Activated naive CD4-positive, alpha-beta T cell treated with anti-CD3 and anti-CD28 coated beads for 36 hours (primary cell): ENCODE measurements at regions not wholly inside any gene's neighbourhood (a gene's known extent, or its start where the extent isn't known, plus 50 kb on each side); places are given as distances from the start of the nearest gene placed in this dataset.

Source experiments
- CTCF ChIA-PET: fragments of 350-600 bp; sonication (Branson Sonifier 250); formaldehyde crosslinking; loops from one replicate; lab custom pipeline; 2021; ENCODE audit warnings: antibody characterized with exemption; lab: Charles Lee
- DNase-seq: peaks from one replicate; pipeline ENCODE4 v3.0.0-alpha.2; 2020
- H3K27ac Mint-ChIP-seq: one replicate; pipeline ENCODE4 v1.8.0; 2021; ENCODE audit warnings: mild to moderate bottlenecking, mixed read lengths
- H3K27me3 Mint-ChIP-seq: one replicate; pipeline ENCODE4 v1.8.0; 2021; ENCODE audit warnings: low read depth, mixed read lengths
- H3K36me3 Mint-ChIP-seq: one replicate; pipeline ENCODE4 v1.8.0; 2021; ENCODE audit warnings: low read depth, mixed read lengths
- H3K4me1 Mint-ChIP-seq: one replicate; pipeline ENCODE4 v1.8.0; 2021; ENCODE audit warnings: low read depth, mixed read lengths
- H3K4me3 Mint-ChIP-seq: one replicate; pipeline ENCODE4 v1.8.0; 2021; ENCODE audit warnings: mild to moderate bottlenecking, moderate library complexity, mixed read lengths
- H3K9me3 Mint-ChIP-seq: one replicate; pipeline ENCODE4 v1.8.0; 2021; ENCODE audit warnings: mixed read lengths
- intact Hi-C: fragments of 100-400 bp; cut with micrococcal nuclease; formaldehyde crosslinking; loops from one replicate; pipeline ENCODE4 v1.15.1; 2023

DNA sequence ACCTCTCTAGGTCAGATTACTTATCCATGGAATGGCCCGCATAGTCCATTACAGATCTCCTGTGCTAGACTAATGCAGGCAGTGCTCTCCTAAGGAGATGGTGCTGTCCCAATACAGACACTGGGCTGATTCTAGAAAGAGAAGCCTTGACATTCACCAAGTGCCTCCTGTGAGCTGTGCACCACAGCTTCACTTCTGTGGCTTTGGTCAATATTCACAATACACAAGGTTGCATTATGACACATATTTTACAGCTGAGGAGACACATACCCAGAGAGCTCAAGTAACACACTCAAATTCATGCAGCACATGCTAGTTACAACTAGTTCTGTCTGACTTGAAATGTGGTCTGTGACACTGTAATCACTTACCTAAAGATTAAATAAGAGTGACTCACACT, 59.4 kb upstream of the LRRC8B start:
- Mint-ChIP-seq H3K4me1 (peaks cover 17% of the 10 kb centered on the region), H3K4me3 (no peak overlapping the region), H3K9me3 (no peaks in the 10 kb centered on the region), H3K27ac (no peak overlapping the region), H3K27me3 (peaks cover 29% of the 10 kb centered on the region), H3K36me3 (no peaks in the 10 kb centered on the region)
- CTCF ChIA-PET = no interaction called here
- intact Hi-C loops = no loop called here
- peak; percentile 43 for DNase-seq

DNA sequence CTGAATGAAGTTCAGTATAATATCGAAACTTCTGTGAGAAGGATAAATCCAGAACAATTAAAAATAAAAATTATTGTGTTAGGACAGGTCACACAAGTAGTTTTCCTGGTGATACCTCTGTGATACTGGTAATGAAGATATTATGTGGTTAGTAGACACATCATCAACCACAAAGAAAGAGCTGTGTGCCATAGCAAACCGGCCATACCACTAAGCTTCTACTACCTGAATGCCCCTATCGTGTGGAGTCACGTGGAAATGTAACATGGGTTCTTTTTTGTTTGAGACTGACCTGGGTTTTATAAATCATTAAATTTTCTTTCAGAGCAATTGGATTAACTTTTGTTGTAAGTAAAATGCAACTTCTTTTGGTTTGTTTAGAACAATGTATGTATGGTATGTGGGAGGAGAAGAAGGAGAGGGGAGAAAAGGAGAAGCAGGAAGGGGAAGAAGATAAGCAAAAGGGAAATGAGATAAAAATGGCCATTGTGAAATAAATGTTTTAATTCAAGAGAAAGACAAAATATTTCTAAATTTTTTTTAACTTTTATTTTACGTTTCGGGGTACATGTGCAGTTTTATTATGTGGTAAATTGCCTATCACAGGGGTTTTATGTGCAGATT, 58.2 kb upstream of the LRRC8B start:
- no peak overlapping the region for H3K4me3 Mint-ChIP-seq
- peaks cover 17% of the 10 kb centered on the region for H3K4me1 Mint-ChIP-seq
- H3K27ac Mint-ChIP-seq = no peak overlapping the region
- H3K27me3 Mint-ChIP-seq = peaks cover 20% of the 10 kb centered on the region
- intact Hi-C loops = no loop called here
- no peak for DNase-seq
- H3K36me3 Mint-ChIP-seq = no peaks in the 10 kb centered on the region
- CTCF ChIA-PET = no interaction called here
- H3K9me3 Mint-ChIP-seq = no peaks in the 10 kb centered on the region

DNA sequence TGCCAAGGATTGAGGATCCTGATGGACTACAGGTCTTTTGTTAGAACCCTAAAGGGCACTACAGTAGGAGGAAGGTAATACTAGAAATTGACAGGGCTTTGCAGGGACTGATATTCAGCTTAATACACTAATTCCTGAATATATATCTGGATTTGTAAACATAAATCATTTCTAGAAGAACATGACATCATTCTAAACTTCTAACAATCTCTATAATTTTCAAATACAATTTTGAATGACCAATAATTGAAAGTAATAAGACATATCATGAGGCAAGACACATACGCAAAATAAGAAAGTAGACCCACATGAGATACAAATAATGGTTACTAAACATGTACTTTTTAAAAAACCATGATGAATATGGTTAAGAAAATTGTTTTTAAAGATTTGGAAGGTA, 52.4 kb upstream of the LRRC8B start:
- Mint-ChIP-seq H3K36me3 (peaks cover 3% of the 10 kb centered on the region), H3K4me1 (peaks cover 2% of the 10 kb centered on the region), H3K27me3 (no peaks in the 10 kb centered on the region), H3K4me3 (no peak overlapping the region), H3K9me3 (peaks cover 12% of the 10 kb centered on the region), H3K27ac (no peak overlapping the region)
- CTCF ChIA-PET = interaction anchor here (0.7 to 2.0 kb wide), 2 partner anchors 12 to 17 kb away, joined by 4 to 12 read pairs; no protein-coding TSS in a partner anchor
- DNase-seq = no peak
- intact Hi-C loops = no loop called here

DNA sequence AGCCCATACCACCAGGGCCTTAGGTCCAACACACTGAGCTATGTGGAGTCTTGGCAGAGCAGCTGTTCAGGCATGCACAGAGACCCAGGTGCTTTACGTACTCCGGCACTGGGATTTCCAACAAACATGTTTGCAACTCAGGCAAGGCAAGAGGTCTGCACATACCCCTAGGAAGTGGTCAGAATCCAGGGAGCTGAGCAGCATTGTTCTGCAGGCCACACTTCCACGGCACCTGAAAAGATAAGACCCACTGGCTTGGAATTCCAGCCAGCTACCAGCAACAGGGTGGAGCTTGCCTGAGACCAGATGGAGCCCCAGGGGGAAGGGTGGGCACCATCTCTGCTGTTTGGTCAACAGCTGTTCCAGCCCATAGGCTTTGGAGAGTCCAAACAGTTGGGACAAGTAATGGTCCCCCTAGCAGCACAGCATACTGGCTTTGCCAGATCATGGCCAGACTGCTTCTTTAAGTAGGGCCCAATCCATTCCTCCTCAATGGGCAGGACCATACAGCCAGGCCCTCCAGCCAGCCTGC, 51.7 kb upstream of the LRRC8B start:
- no peak for DNase-seq
- peaks cover 2% of the 10 kb centered on the region for H3K4me1 Mint-ChIP-seq
- H3K27ac Mint-ChIP-seq = no peak overlapping the region
- CTCF ChIA-PET = interaction anchor here (0.7 to 2.0 kb wide), 2 partner anchors 11 to 17 kb away, joined by 4 to 12 read pairs; no protein-coding TSS in a partner anchor
- intact Hi-C loops = no loop called here
- no peak overlapping the region for H3K4me3 Mint-ChIP-seq
- H3K36me3 Mint-ChIP-seq = peaks cover 3% of the 10 kb centered on the region
- peaks cover 12% of the 10 kb centered on the region for H3K9me3 Mint-ChIP-seq
- H3K27me3 Mint-ChIP-seq = no peaks in the 10 kb centered on the region
